Stimulated activated CD8-positive, alpha-beta memory T cell treated with anti-CD3 and anti-CD28 coated beads, Interleukin-12 subunit alpha, Interleukin-12 subunit beta, amount 100 ng/mL, for 24 hours (primary cell): ENCODE measurements at regions not wholly inside any gene's neighbourhood (a gene's known extent, or its start where the extent isn't known, plus 50 kb on each side); places are given as distances from the start of the nearest gene placed in this dataset.

Experiments
- DNase-seq: peaks from one replicate; pipeline ENCODE4 v3.0.0-alpha.2; 2020; ENCODE audit errors: extremely low read depth

- DNase-seq: no peak
Measured at GRCh38 chr5:89302102-89302891, 419.3 kb upstream of the MEF2C start.

GRCh38 chr5:89301321-89302025 is 418.5 kb upstream of the MEF2C start:
- DNase-seq: no peak

- no peak for DNase-seq
Measured at GRCh38 chr5:89300426-89300970, 417.5 kb upstream of the MEF2C start.

- no peak for DNase-seq
Measured at GRCh38 chr5:89299998-89300397, 417.0 kb upstream of the MEF2C start.

- DNase-seq: no peak
Measured at GRCh38 chr5:89297066-89297465, 414.1 kb upstream of the MEF2C start.

GRCh38 chr5:89293810-89294209 is 410.8 kb upstream of the MEF2C start:
- no peak for DNase-seq

GRCh38 chr5:89292487-89292886 is 409.5 kb upstream of the MEF2C start:
- no peak for DNase-seq

GRCh38 chr5:89289604-89290003 is 406.6 kb upstream of the MEF2C start:
- no peak for DNase-seq

- no peak for DNase-seq
Measured at GRCh38 chr5:89287964-89288363, 405.0 kb upstream of the MEF2C start.

- no peak for DNase-seq
Measured at GRCh38 chr5:89286320-89286719, 403.3 kb upstream of the MEF2C start.

- DNase-seq: no peak
Measured at GRCh38 chr5:89283728-89284493, 400.9 kb upstream of the MEF2C start.

GRCh38 chr5:89282554-89283510 is 399.8 kb upstream of the MEF2C start:
- no peak for DNase-seq

GRCh38 chr5:89281766-89282553 is 399.0 kb upstream of the MEF2C start:
- no peak for DNase-seq

GRCh38 chr5:89281211-89281610 is 398.2 kb upstream of the MEF2C start:
- DNase-seq: no peak

GRCh38 chr5:89280103-89281037 is 397.4 kb upstream of the MEF2C start:
- no peak for DNase-seq

- DNase-seq: no peak
Measured at GRCh38 chr5:89279391-89280036, 396.5 kb upstream of the MEF2C start.

GRCh38 chr5:89277816-89278215 is 394.8 kb upstream of the MEF2C start:
- no peak for DNase-seq

- DNase-seq: no peak
Measured at GRCh38 chr5:89276566-89277305, 393.8 kb upstream of the MEF2C start.
